SH-SY5Y (cell line): ENCODE measurements at regions not wholly inside any gene's neighbourhood (a gene's known extent, or its start where the extent isn't known, plus 50 kb on each side); places are given as distances from the start of the nearest gene placed in this dataset.

Experiments used
- GATA2 ChIP-seq: IDR thresholded peaks from 2 replicates; pipeline ENCODE4 v1.6.1; 2011; ENCODE audit warnings: mild to moderate bottlenecking, low read depth, low read length
- GATA3 ChIP-seq: IDR thresholded peaks from 2 replicates; pipeline ENCODE4 v1.6.1; 2011; ENCODE audit warnings: low read depth, mild to moderate bottlenecking, low read length, moderate library complexity

GRCh38 chr4:157838366-157838765, 334.5 kb downstream of the GASK1B start:
- no peak for TF ChIP-seq GATA2
- no peak for TF ChIP-seq GATA3
